ENCODE measurements at regions not wholly inside any gene's neighbourhood (a gene's known extent, or its start where the extent isn't known, plus 50 kb on each side); places are given as distances from the start of the nearest gene placed in this dataset.

DNA sequence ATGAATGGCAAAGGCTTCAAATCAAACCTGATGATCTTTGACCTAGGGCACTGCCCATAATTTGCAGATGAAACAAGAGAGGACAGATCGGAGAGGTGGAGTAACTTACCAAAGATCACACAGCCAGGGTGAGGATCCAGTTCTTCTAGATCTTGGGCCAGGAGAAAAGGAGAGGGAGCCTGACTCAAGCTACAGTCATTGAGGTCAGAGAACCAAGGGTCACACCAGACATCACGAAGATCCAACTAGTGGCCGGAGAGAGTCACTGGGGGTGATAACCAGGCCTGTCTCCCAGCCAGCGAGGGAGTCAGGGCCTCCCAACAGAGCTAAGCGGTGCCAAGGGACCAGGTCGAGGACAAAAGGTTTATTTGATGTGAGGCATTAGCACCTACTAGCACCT is 115.0 kb downstream of the RIPK4 start:
- Mint-ChIP-seq H3K9me3 (no peaks in the 10 kb centered on the region), H3K27ac (no peak overlapping the region), H3K36me3 (ENCODE audit: low read depth) (no peaks in the 10 kb centered on the region), H3K4me3 (no peak overlapping the region), H3K27me3 (peaks cover 3% of the 10 kb centered on the region), H3K4me1 (no peaks in the 10 kb centered on the region)
- intact Hi-C loops (cut with micrococcal nuclease): no loop called here
- DNase-seq: no peak

DNA sequence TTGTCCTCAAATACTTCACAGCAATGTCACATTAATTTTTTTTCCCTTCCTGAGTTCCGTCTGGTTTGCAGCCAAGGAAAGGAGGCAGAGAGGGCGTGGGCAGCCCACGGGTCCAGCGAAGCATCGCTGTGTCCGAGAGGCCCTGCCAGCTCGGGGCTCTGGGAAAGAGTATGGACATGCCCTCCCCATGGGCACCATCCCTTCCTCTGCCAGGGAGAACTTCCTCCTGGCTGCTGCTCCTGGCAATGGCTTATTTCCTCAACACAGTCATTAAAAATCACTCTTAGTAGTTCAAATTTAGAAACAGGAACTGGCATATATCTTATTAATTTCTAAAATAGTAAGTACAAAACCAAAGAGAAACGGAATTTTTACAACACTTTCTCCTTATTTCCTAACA is 115.4 kb downstream of the RIPK4 start:
- intact Hi-C loops (cut with micrococcal nuclease): no loop called here
- peaks cover 3% of the 10 kb centered on the region for H3K27me3 Mint-ChIP-seq

DNA sequence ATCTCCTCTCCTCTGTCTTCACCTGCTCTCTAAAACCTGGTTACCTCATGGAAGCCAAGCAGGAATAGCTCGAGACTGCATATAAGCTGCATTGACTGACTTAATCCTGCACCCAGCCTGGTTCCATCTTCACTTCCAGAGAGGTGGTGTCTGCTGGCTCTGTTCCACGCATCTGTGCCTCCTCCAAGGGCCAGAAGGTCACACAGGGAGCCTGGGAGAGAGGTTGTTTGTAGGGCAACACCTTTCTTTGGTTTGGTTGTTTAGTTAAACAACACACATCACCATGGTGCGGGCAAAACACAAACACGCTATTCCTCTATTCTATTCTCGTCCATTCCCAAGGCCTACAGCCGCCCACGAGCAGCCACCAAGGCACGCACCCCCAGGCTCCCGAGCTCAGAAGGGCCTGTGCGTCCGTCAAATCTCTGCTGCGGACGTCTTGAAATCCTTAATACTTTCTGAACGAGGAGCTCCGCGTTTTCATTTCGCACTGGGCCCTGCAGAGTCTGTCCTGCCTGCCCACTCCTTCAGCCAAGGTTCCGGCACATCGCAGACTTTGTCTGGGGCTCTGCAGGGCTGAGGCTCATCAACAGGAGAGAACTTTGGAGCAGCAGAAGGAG is 116.2 kb downstream of the RIPK4 start:
- DNase-seq: no peak
- intact Hi-C loops (cut with micrococcal nuclease): no loop called here
- H3K36me3 Mint-ChIP-seq (ENCODE audit: low read depth): no peaks in the 10 kb centered on the region
- no peak overlapping the region for H3K27ac Mint-ChIP-seq
- no peaks in the 10 kb centered on the region for H3K9me3 Mint-ChIP-seq
- H3K4me1 Mint-ChIP-seq: no peaks in the 10 kb centered on the region
- peaks cover 3% of the 10 kb centered on the region for H3K27me3 Mint-ChIP-seq
- H3K4me3 Mint-ChIP-seq: no peak overlapping the region

More for the DNA sequence above, 115.4 kb downstream of the RIPK4 start:
- Mint-ChIP-seq H3K4me1 (no peaks in the 10 kb centered on the region), H3K27ac (no peak overlapping the region), H3K4me3 (no peak overlapping the region), H3K9me3 (no peaks in the 10 kb centered on the region), H3K36me3 (ENCODE audit: low read depth) (no peaks in the 10 kb centered on the region)
- no peak for DNase-seq

DNA sequence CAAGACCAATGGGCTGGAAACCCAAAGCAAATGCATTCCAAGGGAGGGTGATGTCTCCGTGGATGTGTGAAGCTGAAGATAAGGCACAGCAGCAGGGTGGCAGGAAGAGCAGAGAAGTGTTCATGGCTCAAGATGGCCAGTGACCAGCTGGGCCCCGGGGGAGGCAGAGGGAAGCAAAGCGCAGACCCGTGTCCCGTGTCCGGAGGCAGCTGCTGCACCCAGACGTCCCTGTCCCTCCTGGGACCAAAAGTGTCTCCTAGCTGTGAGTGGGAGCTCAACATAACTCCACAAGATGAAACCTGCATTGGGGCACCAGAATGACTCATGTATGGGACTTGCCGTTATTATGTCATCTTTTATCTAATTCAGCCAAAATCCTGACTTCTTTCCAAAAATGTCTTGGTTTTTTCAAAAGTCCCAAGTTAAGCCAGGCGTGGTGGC is 118.2 kb downstream of the RIPK4 start:
- DNase-seq: no peak
- intact Hi-C loops (cut with micrococcal nuclease): no loop called here
- Mint-ChIP-seq H3K4me1 (no peaks in the 10 kb centered on the region), H3K4me3 (no peak overlapping the region), H3K9me3 (no peaks in the 10 kb centered on the region), H3K27me3 (peaks cover 7% of the 10 kb centered on the region), H3K27ac (no peak overlapping the region), H3K36me3 (ENCODE audit: low read depth) (no peaks in the 10 kb centered on the region)

DNA sequence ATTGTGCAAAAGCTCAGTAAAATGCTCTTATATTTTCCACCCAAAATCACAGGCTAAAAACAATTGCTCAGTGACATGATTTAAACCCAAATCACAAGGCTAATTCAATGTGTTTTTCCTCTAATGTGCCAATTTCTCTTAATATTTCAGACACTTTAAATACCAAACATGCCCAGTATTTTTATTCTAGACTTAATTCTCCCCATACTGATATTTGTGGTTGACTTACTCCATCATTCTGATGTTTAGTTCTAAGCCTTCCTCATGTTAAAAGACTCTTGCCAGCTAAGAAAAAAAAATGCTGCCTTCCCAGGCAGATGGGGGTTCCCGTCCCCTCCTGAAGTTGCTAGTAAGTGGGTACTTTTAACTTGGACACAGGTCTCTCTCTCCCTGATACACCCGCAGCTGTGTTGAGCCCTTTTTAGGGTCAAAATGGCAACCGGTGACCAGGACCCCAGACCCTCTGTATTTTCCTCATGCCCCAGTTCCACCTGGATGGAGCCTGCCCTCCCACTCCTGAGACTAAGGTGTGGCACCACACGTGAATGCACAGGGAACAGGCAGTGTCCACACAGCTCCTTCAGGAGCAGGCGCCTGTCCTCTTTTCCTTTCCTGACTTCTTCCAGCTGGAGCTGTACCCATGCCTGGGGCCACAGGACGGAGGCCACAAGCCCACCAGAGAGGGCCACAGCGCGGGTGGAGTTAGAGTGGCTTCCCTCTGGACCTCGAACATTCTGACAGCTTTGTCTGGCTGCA is 118.9 kb downstream of the RIPK4 start:
- H3K4me1 Mint-ChIP-seq: no peaks in the 10 kb centered on the region
- peaks cover 10% of the 10 kb centered on the region for H3K27me3 Mint-ChIP-seq
- no peak overlapping the region for H3K4me3 Mint-ChIP-seq
- intact Hi-C loops (cut with micrococcal nuclease): no loop called here
- DNase-seq: no peak
- no peaks in the 10 kb centered on the region for H3K36me3 Mint-ChIP-seq (ENCODE audit: low read depth)
- H3K9me3 Mint-ChIP-seq: no peaks in the 10 kb centered on the region
- no peak overlapping the region for H3K27ac Mint-ChIP-seq

DNA sequence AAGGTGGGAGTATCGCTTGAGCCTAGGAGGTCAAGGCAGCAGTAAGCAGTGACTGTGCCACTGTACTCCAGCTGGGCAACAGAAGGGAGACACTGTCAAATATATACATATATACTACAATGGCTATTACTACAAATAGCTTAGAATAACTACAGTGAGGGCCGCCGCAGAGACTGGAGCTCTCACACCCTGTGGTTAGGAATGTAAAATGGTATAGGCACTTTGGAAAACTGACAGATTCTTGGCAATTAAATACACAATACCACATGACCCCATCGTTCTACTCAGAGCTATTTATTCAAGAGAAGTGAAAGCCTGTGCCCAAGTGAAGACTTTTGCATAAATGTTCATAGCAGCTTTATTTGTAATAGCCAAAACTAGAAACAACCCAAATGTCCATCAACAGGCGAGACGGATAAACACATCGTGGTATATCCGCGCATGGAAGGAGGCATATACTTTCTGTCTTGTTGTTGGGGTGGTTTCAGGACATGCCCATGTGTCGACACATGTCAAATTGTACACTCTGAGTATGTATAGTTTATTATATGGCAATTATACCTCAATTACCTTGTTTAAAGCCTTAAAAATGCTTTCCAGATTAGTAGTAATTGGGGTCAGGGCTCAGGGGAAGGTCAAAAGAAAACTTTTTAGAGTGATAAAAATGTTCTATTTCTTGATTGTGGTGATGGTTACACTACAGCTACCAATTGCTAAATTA is 123.4 kb downstream of the RIPK4 start:
- Mint-ChIP-seq H3K36me3 (ENCODE audit: low read depth) (no peaks in the 10 kb centered on the region), H3K27me3 (peaks cover 20% of the 10 kb centered on the region), H3K9me3 (no peaks in the 10 kb centered on the region), H3K27ac (no peak overlapping the region), H3K4me3 (no peak overlapping the region), H3K4me1 (no peaks in the 10 kb centered on the region)
- no peak for DNase-seq
- intact Hi-C loops (cut with micrococcal nuclease): no loop called here

DNA sequence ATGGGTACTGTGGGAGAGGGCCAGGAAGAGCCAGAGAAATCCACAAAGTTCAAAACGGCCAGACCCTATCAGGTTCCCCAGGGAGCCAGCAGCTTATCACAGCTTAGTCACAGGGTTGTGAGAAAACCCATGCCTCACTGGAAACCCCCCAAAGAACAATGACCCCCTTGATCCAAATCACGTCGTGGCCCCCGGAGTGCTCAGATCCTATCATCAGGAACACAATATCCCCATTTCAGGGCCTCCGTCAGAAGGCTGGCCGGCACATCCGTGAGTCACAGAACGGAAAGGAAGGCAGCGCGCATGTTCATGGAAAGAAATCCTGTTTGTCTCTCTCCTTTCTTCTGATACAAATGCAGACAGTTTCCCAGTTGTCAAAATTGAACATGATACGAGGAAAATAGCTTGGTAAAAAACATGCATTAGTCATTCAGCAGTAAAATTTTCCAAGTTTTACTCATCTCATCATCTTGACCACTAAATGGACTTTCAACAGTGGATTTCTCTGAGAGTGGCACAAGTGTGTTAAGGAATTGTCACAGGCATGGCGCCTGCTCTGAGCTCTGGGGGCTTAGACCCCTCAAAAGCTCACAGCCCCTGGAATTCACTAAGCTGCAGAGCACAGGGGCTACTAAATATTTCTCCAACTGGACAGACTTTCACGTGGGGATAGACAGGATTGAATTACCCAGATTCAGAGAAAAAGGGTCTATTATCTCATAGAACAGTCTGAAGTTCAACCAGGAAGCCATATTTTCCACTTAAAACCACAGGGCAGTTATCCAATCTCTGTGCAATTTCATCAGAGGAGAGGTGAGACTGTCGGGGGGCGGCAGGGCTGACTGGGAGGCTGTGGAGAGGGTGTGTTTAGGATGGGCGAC is 124.8 kb downstream of the RIPK4 start:
- Mint-ChIP-seq H3K36me3 (ENCODE audit: low read depth) (no peaks in the 10 kb centered on the region), H3K4me3 (no peak overlapping the region), H3K27ac (no peak overlapping the region), H3K9me3 (no peaks in the 10 kb centered on the region), H3K27me3 (peaks cover 17% of the 10 kb centered on the region), H3K4me1 (no peaks in the 10 kb centered on the region)
- DNase-seq: no peak
- intact Hi-C loops (cut with micrococcal nuclease): no loop called here

DNA sequence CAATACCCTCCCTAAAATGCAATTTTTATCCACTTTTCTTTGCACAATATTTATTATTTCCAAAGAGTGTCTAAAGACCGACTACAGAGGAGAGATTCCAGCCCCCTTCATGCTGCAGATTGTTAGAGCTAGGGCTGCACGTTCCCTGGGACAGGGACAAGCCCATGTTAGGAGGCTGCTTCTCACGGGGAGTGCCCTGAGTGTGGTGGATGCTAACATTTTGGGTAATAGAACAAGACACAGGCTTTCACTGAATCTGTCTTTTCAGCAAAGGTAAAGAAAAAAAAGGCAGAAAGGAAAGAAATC is 125.4 kb downstream of the RIPK4 start:
- no peaks in the 10 kb centered on the region for H3K9me3 Mint-ChIP-seq
- no peaks in the 10 kb centered on the region for H3K4me1 Mint-ChIP-seq
- H3K27me3 Mint-ChIP-seq: peaks cover 17% of the 10 kb centered on the region
- intact Hi-C loops (cut with micrococcal nuclease): no loop called here
- no peak for DNase-seq
- no peaks in the 10 kb centered on the region for H3K36me3 Mint-ChIP-seq (ENCODE audit: low read depth)
- no peak overlapping the region for H3K4me3 Mint-ChIP-seq
- H3K27ac Mint-ChIP-seq: no peak overlapping the region

DNA sequence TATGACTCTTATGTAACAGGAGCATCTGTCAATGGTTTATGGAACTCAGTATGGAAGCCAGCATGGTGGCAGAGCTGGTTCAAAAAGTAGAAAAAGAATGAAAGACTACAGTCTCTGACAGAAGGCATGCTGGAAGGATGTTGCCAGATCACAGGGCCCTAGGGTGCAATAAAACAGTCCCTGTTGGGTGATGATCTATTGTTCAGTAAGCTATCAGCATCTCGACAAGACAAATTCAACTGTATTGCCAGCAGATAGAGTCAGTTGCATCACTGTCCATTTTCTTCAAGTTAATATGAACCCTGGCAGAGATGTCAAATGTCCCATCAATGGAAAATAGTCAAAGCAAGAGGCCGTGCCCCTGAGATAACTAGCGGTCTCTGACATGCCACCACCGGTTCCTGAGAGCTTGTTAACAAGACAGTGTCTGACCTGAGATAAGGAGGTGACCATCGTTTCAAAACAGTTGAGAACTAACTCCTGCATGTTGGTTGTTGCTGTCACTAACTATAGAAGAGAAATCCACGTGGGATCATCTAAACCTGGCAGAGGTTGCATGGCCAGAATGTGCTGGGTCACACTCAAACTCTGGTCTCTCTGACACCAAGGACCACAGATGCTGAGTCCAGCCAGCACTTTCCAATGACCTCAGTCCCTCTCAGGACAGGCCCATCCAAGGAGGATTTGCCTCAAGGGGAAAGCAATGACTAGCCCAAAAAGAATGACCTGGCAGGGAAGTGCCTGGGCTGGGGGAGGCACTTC is 125.9 kb downstream of the RIPK4 start:
- H3K36me3 Mint-ChIP-seq (ENCODE audit: low read depth): no peaks in the 10 kb centered on the region

DNA sequence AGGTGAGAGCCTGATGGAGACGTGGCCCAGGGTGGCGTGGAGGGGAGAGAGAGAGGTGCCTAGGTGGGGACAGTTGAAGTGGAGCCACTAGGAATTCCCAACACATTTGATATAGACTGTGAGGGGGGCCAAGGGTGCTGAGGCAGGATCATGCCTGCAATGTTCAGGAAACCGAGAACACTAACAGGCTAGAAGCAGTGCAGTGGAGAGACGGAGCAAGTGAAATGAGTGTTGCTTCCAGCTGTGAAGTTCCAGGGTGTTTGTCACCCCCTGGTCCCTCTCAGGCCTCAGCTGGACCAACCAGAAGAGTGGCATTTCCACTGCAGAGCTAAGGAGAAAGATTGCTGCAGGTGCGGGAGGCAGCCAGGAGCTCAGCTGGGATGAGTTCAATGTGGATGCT is 127.1 kb downstream of the RIPK4 start:
- Mint-ChIP-seq H3K36me3 (ENCODE audit: low read depth) (no peaks in the 10 kb centered on the region), H3K4me1 (no peaks in the 10 kb centered on the region), H3K27ac (no peak overlapping the region), H3K9me3 (peaks cover 5% of the 10 kb centered on the region), H3K4me3 (no peak overlapping the region), H3K27me3 (peaks cover 16% of the 10 kb centered on the region)
- intact Hi-C loops (cut with micrococcal nuclease): no loop called here
- DNase-seq: no peak

More for the DNA sequence above, 125.9 kb downstream of the RIPK4 start:
- H3K4me3 Mint-ChIP-seq: no peak overlapping the region
- H3K27ac Mint-ChIP-seq: no peak overlapping the region
- peaks cover 17% of the 10 kb centered on the region for H3K27me3 Mint-ChIP-seq
- no peak for DNase-seq
- no peaks in the 10 kb centered on the region for H3K4me1 Mint-ChIP-seq
- peaks cover 1% of the 10 kb centered on the region for H3K9me3 Mint-ChIP-seq
- intact Hi-C loops (cut with micrococcal nuclease): no loop called here

DNA sequence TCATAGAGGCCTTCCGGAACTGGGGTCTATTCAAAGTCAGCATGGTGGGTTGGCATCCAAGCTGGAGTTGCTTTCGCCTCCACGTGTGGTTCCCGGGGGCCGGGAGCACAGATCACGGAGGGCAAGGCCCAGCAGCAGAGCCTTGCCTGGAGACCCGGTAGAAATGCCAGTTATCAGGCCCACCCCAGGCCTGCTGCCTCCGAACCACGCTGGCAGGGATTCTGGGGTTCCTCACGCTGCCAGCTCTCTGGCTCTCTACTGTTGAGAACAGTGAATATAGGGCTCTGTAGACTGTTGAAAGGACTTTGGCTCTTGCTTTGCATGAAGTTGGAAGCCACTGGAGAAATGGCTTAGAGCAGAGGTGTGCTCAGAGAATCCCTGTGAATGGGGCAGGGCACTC is 127.5 kb downstream of the RIPK4 start:
- intact Hi-C loops (cut with micrococcal nuclease): no loop called here
- H3K9me3 Mint-ChIP-seq: peaks cover 5% of the 10 kb centered on the region
- peaks cover 15% of the 10 kb centered on the region for H3K27me3 Mint-ChIP-seq
- no peaks in the 10 kb centered on the region for H3K4me1 Mint-ChIP-seq
- H3K27ac Mint-ChIP-seq: no peak overlapping the region
- H3K4me3 Mint-ChIP-seq: no peak overlapping the region
- no peak for DNase-seq
- H3K36me3 Mint-ChIP-seq (ENCODE audit: low read depth): no peaks in the 10 kb centered on the region

DNA sequence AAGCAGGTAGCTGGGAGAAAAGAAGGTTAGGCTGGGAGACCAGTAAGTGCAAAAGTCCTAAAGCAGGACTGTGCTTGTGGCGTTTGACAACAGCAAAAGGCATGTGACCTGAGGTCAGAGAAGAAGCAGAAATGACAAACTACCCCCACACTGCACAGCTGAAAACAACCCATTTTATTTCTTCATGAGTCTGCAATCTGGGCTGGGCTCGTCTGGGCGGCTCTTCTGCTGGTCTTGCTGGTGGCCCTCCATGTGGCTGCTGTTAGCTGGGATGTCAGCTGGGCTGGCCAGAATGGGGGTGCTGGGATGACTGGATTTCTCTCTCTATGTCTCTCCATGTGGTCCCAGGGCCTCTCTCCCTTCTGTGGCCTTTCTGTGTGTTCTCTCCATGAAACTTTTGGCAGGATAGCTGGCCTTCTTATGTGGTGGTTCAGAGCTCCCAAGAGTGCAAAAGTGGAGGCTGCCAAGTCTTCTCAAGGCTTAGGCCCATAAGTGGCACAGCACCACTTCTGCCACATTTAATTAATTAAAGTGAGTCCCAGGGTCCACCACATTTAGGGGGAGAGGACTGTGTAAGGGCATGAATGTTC is 128.6 kb downstream of the RIPK4 start:
- Mint-ChIP-seq H3K4me1 (no peaks in the 10 kb centered on the region), H3K27me3 (peaks cover 10% of the 10 kb centered on the region), H3K36me3 (ENCODE audit: low read depth) (no peaks in the 10 kb centered on the region), H3K27ac (no peak overlapping the region), H3K4me3 (no peak overlapping the region), H3K9me3 (peaks cover 5% of the 10 kb centered on the region)
- no peak for DNase-seq
- intact Hi-C loops (cut with micrococcal nuclease): no loop called here

Data from activated CD4-positive, alpha-beta T cell treated with anti-CD3 and anti-CD28 coated beads, Interleukin-2, amount 10 ng/mL, durations not matched to agents 24 days and 14 days (primary cell).